Neural progenitor cell (in vitro differentiated cells): ENCODE measurements at regions not wholly inside any gene's neighbourhood (a gene's known extent, or its start where the extent isn't known, plus 50 kb on each side); places are given as distances from the start of the nearest gene placed in this dataset.
A peak's percentile ranks its signal among the peaks of the same experiment; 100 is the strongest.

Experiments
- DNase-seq: peaks from one replicate; pipeline ENCODE4 v3.0.0-alpha.2; 2016; ENCODE audit warnings: low spot score
- H2AFZ ChIP-seq: fragments of 200-600 bp; sonication (generic); replicated peaks from 2 replicates; pipeline ENCODE4 v1.6.1; 2016; ENCODE audit warnings: antibody characterized with exemption
- H3F3A ChIP-seq: fragments of 200-600 bp; sonication (generic); 2 replicates; pipeline ENCODE4 v1.6.1; 2016; ENCODE audit warnings: antibody characterized with exemption, low read depth
- H3K27ac ChIP-seq: fragments of 200-600 bp; sonication (generic); 2 replicates; pipeline ENCODE4 v1.5.1; 2016; ENCODE audit warnings: mild to moderate bottlenecking
- H3K27me3 ChIP-seq: fragments of 200-600 bp; sonication (generic); 2 replicates; pipeline ENCODE4 v1.6.1; 2016; ENCODE audit warnings: mild to moderate bottlenecking, moderate library complexity
- H3K36me3 ChIP-seq: fragments of 200-600 bp; sonication (generic); 2 replicates; pipeline ENCODE4 v1.5.1; 2016
- H3K4me1 ChIP-seq: fragments of 200-600 bp; sonication (generic); 2 replicates; pipeline ENCODE4 v1.6.1; 2016; ENCODE audit warnings: mixed run types
- H3K4me2 ChIP-seq: fragments of 200-600 bp; sonication (generic); 2 replicates; pipeline ENCODE4 v1.6.1; 2016
- H3K4me3 ChIP-seq: fragments of 200-600 bp; sonication (generic); 2 replicates; pipeline ENCODE4 v1.5.1; 2016
- H3K79me2 ChIP-seq: fragments of 200-600 bp; sonication (generic); 2 replicates; pipeline ENCODE4 v1.6.1; 2016; ENCODE audit warnings: low read depth
- H3K9ac ChIP-seq: fragments of 200-600 bp; sonication (generic); 2 replicates; pipeline ENCODE4 v1.6.1; 2016
- H3K9me3 ChIP-seq: fragments of 200-600 bp; sonication (generic); 2 replicates; pipeline ENCODE4 v1.5.1; 2016; ENCODE audit warnings: low read depth
- H4K20me1 ChIP-seq: fragments of 200-600 bp; sonication (generic); 2 replicates; pipeline ENCODE4 v1.6.1; 2016; ENCODE audit warnings: low read depth
- H3K27ac Mint-ChIP-seq: 3 replicates; pipeline ENCODE4 v1.8.0; 2021; ENCODE audit warnings: mixed read lengths
- H3K27me3 Mint-ChIP-seq: 2 replicates; pipeline ENCODE4 v1.8.0; 2022; ENCODE audit warnings: low read depth, mild to moderate bottlenecking, inconsistent platforms, moderate library complexity, mixed read lengths; ENCODE audit not compliant: insufficient read depth
- H3K36me3 Mint-ChIP-seq: 3 replicates; pipeline ENCODE4 v1.8.0; 2021; ENCODE audit warnings: mixed read lengths
- H3K4me1 Mint-ChIP-seq: 3 replicates; pipeline ENCODE4 v1.8.0; 2021; ENCODE audit warnings: mixed read lengths
- H3K4me3 Mint-ChIP-seq: 3 replicates; pipeline ENCODE4 v1.8.0; 2021; ENCODE audit warnings: mild to moderate bottlenecking, moderate library complexity, mixed read lengths
- H3K9me3 Mint-ChIP-seq: 3 replicates; pipeline ENCODE4 v1.8.0; 2020; ENCODE audit warnings: mixed read lengths
- CTCF ChIP-seq: fragments of 200-600 bp; sonication (generic); IDR thresholded peaks from 2 replicates; pipeline ENCODE4 v1.5.1; 2017; ENCODE audit warnings: antibody characterized with exemption, mild to moderate bottlenecking
- EZH2 ChIP-seq: fragments of 200-600 bp; sonication (generic); IDR thresholded peaks from 2 replicates; pipeline ENCODE4 v1.6.1; 2017; ENCODE audit warnings: antibody characterized with exemption, mild to moderate bottlenecking, moderate library complexity
- EZH2phosphoT487 ChIP-seq: fragments of 200-600 bp; sonication (generic); IDR thresholded peaks from 2 replicates; pipeline ENCODE4 v1.6.1; 2017; ENCODE audit warnings: antibody characterized with exemption

DNA sequence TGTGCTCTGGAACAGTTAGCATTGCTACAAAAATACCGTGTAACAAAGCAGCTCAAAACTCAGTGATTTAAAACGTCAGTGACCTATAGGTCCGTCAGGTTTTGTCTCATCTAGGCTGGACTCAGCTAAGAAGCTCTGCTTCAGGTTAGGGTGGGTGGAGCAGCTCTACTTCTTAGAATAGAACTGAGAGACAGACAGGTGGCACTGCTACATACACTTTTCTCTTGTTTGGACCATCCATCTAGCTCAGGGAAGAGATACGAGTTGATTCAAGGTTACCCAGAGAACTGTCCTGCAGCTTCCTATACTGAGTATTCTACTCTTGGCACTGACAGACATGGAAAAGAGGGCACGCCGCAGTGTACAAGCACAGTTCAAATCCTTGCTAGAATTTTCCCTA, 456.1 kb downstream of the IGSF11 start:
- H3F3A ChIP-seq, result no peaks in the 10 kb centered on the region
- Mint-ChIP-seq H3K27ac (no peak overlapping the region), H3K4me1 (peaks cover 4% of the 10 kb centered on the region), H3K4me3 (no peak overlapping the region), H3K9me3 (peaks cover 7% of the 10 kb centered on the region), H3K27me3 (no peaks in the 10 kb centered on the region), H3K36me3 (no peaks in the 10 kb centered on the region)
- no peak overlapping the region for H3K9ac ChIP-seq
- no peak overlapping the region for H3K4me3 ChIP-seq
- no peaks in the 10 kb centered on the region for H4K20me1 ChIP-seq
- no peak overlapping the region for H3K4me2 ChIP-seq
- no peaks in the 10 kb centered on the region for H3K79me2 ChIP-seq
- no peaks in the 10 kb centered on the region for H3K36me3 ChIP-seq
- H2AFZ ChIP-seq, result peak overlapping the region; percentile 10
- no peaks in the 10 kb centered on the region for H3K27me3 ChIP-seq
- peaks cover 5% of the 10 kb centered on the region for H3K4me1 ChIP-seq
- no peak overlapping the region for H3K27ac ChIP-seq
- no peak for TF ChIP-seq CTCF
- TF ChIP-seq EZH2, result no peak
- no peak for TF ChIP-seq EZH2phosphoT487
- no peak for DNase-seq
- no peaks in the 10 kb centered on the region for H3K9me3 ChIP-seq

DNA sequence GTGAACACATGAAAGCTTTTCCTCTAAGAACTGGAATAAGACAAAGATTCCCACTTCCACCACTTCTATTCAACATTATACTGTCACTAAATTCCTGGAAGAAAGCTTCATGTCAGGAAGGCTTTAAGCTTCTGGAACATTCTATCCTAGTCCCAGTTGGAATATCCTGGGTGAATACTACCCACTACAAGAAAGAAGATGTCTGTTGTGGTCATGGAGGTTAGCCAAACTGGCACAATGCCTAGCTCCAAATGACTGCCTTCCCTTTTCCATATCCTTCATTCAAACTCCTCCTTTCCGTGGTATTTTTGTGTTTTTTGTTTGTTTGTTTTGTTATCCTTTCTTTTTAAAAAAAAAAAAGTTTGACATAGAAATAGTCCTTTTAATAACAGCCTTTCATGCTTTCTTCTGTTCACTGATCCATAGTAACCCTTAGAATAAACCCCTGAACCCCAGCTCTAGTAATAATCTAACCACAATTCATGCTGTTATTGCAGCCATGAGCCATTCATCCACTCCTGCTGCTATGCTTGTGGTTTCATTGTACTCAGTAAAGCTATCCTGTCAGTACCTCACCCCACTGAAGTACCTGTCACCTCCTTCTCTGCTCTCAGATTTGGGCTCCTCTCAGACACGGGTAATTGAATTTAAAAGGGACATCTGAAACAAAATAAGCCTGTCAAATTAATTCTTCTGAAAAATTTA, 447.5 kb downstream of the IGSF11 start:
- no peak overlapping the region for H2AFZ ChIP-seq
- no peaks in the 10 kb centered on the region for H3K27me3 Mint-ChIP-seq
- H3K4me1 Mint-ChIP-seq, result no peaks in the 10 kb centered on the region
- no peaks in the 10 kb centered on the region for H3K27me3 ChIP-seq
- no peaks in the 10 kb centered on the region for H3F3A ChIP-seq
- peaks cover 5% of the 10 kb centered on the region for H3K9me3 ChIP-seq
- H3K36me3 ChIP-seq, result no peaks in the 10 kb centered on the region
- no peak overlapping the region for H3K4me2 ChIP-seq
- no peaks in the 10 kb centered on the region for H4K20me1 ChIP-seq
- H3K27ac ChIP-seq, result no peak overlapping the region
- H3K9me3 Mint-ChIP-seq, result peaks cover 7% of the 10 kb centered on the region
- no peak overlapping the region for H3K27ac Mint-ChIP-seq
- no peak overlapping the region for H3K9ac ChIP-seq
- H3K36me3 Mint-ChIP-seq, result no peaks in the 10 kb centered on the region
- H3K4me1 ChIP-seq, result no peaks in the 10 kb centered on the region
- DNase-seq, result no peak
- H3K79me2 ChIP-seq, result no peaks in the 10 kb centered on the region
- H3K4me3 Mint-ChIP-seq, result no peak overlapping the region
- no peak for TF ChIP-seq EZH2
- TF ChIP-seq CTCF, result no peak
- no peak for TF ChIP-seq EZH2phosphoT487
- no peak overlapping the region for H3K4me3 ChIP-seq

GRCh38 chr3:118587847-118588246, 446.8 kb downstream of the IGSF11 start:
- H3K79me2 ChIP-seq, result no peaks in the 10 kb centered on the region
- DNase-seq, result no peak
- H3K4me3 ChIP-seq, result no peak overlapping the region
- Mint-ChIP-seq H3K27me3 (no peaks in the 10 kb centered on the region), H3K36me3 (no peaks in the 10 kb centered on the region), H3K27ac (no peak overlapping the region), H3K4me3 (no peak overlapping the region), H3K9me3 (peaks cover 5% of the 10 kb centered on the region), H3K4me1 (no peaks in the 10 kb centered on the region)
- H3K27ac ChIP-seq, result no peak overlapping the region
- H2AFZ ChIP-seq, result no peak overlapping the region
- H4K20me1 ChIP-seq, result no peaks in the 10 kb centered on the region
- no peaks in the 10 kb centered on the region for H3K27me3 ChIP-seq
- TF ChIP-seq EZH2phosphoT487, result no peak
- no peak for TF ChIP-seq CTCF
- no peak for TF ChIP-seq EZH2
- no peaks in the 10 kb centered on the region for H3F3A ChIP-seq
- peaks cover 12% of the 10 kb centered on the region for H3K9me3 ChIP-seq
- H3K36me3 ChIP-seq, result no peaks in the 10 kb centered on the region
- H3K9ac ChIP-seq, result no peak overlapping the region
- no peak overlapping the region for H3K4me2 ChIP-seq
- no peaks in the 10 kb centered on the region for H3K4me1 ChIP-seq
